Neuronal stem cell (in vitro differentiated cells): ENCODE measurements at regions not wholly inside any gene's neighbourhood (a gene's known extent, or its start where the extent isn't known, plus 50 kb on each side); places are given as distances from the start of the nearest gene placed in this dataset.

Source experiments
- DNase-seq: peaks from one replicate; pipeline ENCODE4 v3.0.0-alpha.2; 2013; ENCODE audit warnings: low spot score
- H2AFZ ChIP-seq: one replicate; pipeline ENCODE4 v1.6.1; 2013; ENCODE audit warnings: mild to moderate bottlenecking, low read length, inconsistent platforms
- H2AK5ac ChIP-seq: 2 replicates; pipeline ENCODE4 v1.6.1; 2013; ENCODE audit warnings: low read depth, mild to moderate bottlenecking, inconsistent platforms, low read length, moderate library complexity, mixed read lengths
- H2BK120ac ChIP-seq: 2 replicates; pipeline ENCODE4 v1.6.1; 2013; ENCODE audit warnings: low read depth, mild to moderate bottlenecking, inconsistent platforms, low read length, moderate library complexity, mixed read lengths
- H2BK12ac ChIP-seq: one replicate; pipeline ENCODE4 v1.6.1; 2013; ENCODE audit warnings: low read length, inconsistent platforms
- H2BK15ac ChIP-seq: 2 replicates; pipeline ENCODE4 v1.6.1; 2013; ENCODE audit warnings: mild to moderate bottlenecking, low read length, inconsistent platforms, mixed read lengths
- H2BK5ac ChIP-seq: one replicate; pipeline ENCODE4 v1.6.1; 2013; ENCODE audit warnings: inconsistent platforms, mild to moderate bottlenecking, low read length, moderate library complexity
- H3K14ac ChIP-seq: one replicate; pipeline ENCODE4 v1.6.1; 2013; ENCODE audit warnings: low read length, inconsistent platforms
- H3K18ac ChIP-seq: 2 replicates; pipeline ENCODE4 v1.6.1; 2013; ENCODE audit warnings: low read length, inconsistent platforms
- H3K23ac ChIP-seq: 2 replicates; pipeline ENCODE4 v1.6.1; 2013; ENCODE audit warnings: low read depth, mild to moderate bottlenecking, mixed read lengths, low read length, inconsistent platforms; ENCODE audit not compliant: poor library complexity
- H3K27ac ChIP-seq: replicated peaks from 3 replicates; pipeline ENCODE4 v1.5.1; 2013; ENCODE audit warnings: low read length, inconsistent platforms
- H3K27me3 ChIP-seq, 3 experiments: 2 replicates each; pipeline ENCODE4 v1.6.1; 2013; ENCODE audit warnings: low read length in 3 of 3, mild to moderate bottlenecking in 2 of 3, inconsistent platforms in 1 of 3, low read depth in 1 of 3, mixed read lengths in 1 of 3, moderate library complexity in 1 of 3; ENCODE audit not compliant: control insufficient read depth in 3 of 3, insufficient read depth in 3 of 3
- H3K36me3 ChIP-seq, 2 donors: replicated peaks in 1 of 2; 2 replicates each; pipeline ENCODE4 v1.6.1; 2013; ENCODE audit warnings: low read length in 2 of 2; ENCODE audit not compliant: control insufficient read depth in 2 of 2, insufficient read depth in 2 of 2
- H3K4ac ChIP-seq: 2 replicates; pipeline ENCODE4 v1.6.1; 2013; ENCODE audit warnings: inconsistent platforms, mild to moderate bottlenecking, low read length, moderate library complexity
- H3K4me1 ChIP-seq, 2 donors: 1 replicate in 1 of 2; 2 replicates in 1 of 2; pipeline ENCODE4 v1.6.1; 2013; ENCODE audit warnings: low read length in 2 of 2, low read depth in 1 of 2; ENCODE audit not compliant: control insufficient read depth in 2 of 2, insufficient read depth in 1 of 2
- H3K4me2 ChIP-seq: one replicate; pipeline ENCODE4 v1.6.1; 2013; ENCODE audit warnings: mild to moderate bottlenecking, low read length, inconsistent platforms; ENCODE audit not compliant: insufficient read depth, poor library complexity, severe bottlenecking
- H3K4me3 ChIP-seq, 2 donors: 2 replicates each; pipeline ENCODE4 v1.5.1; 2013; ENCODE audit warnings: low read length in 2 of 2, mild to moderate bottlenecking in 2 of 2, inconsistent platforms in 1 of 2, moderate library complexity in 1 of 2
- H3K79me1 ChIP-seq: one replicate; pipeline ENCODE4 v1.6.1; 2013; ENCODE audit warnings: low read depth, mild to moderate bottlenecking, inconsistent platforms, low read length, moderate library complexity
- H3K9ac ChIP-seq: one replicate; pipeline ENCODE4 v1.6.1; 2013; ENCODE audit warnings: mild to moderate bottlenecking, low read depth, low read length, inconsistent platforms; ENCODE audit not compliant: poor library complexity
- H3K9me3 ChIP-seq, 2 donors: replicated peaks in 1 of 2; 2 replicates each; pipeline versions ENCODE3 to v1.6.1; 2013; ENCODE audit warnings: low read length in 2 of 2, mild to moderate bottlenecking in 2 of 2, inconsistent platforms in 1 of 2, low read depth in 1 of 2, mixed read lengths in 1 of 2, moderate library complexity in 1 of 2; ENCODE audit not compliant: control insufficient read depth in 2 of 2, insufficient read depth in 1 of 2
- H4K8ac ChIP-seq: one replicate; pipeline ENCODE4 v1.6.1; 2013; ENCODE audit warnings: low read depth, mild to moderate bottlenecking, inconsistent platforms, low read length, moderate library complexity
- H4K91ac ChIP-seq: one replicate; pipeline ENCODE4 v1.6.1; 2013; ENCODE audit warnings: low read length, low read depth, mild to moderate bottlenecking, inconsistent platforms; ENCODE audit not compliant: poor library complexity
- WGBS, 2 donors: extraction: QIAGEN DNeasy Blood & Tissue Kit; methylation state at CpG; one replicate each; pipeline ENCODE4 v1.1.7; 2013; ENCODE audit warnings: missing lambda C conversion rate in 2 of 2, mixed read lengths in 1 of 2; ENCODE audit not compliant: insufficient read length in 2 of 2, insufficient replicate concordance in 1 of 2; ENCODE audit errors: extremely low coverage in 2 of 2; 5-methylcytosine and 5-hydroxymethylcytosine counted together

DNA sequence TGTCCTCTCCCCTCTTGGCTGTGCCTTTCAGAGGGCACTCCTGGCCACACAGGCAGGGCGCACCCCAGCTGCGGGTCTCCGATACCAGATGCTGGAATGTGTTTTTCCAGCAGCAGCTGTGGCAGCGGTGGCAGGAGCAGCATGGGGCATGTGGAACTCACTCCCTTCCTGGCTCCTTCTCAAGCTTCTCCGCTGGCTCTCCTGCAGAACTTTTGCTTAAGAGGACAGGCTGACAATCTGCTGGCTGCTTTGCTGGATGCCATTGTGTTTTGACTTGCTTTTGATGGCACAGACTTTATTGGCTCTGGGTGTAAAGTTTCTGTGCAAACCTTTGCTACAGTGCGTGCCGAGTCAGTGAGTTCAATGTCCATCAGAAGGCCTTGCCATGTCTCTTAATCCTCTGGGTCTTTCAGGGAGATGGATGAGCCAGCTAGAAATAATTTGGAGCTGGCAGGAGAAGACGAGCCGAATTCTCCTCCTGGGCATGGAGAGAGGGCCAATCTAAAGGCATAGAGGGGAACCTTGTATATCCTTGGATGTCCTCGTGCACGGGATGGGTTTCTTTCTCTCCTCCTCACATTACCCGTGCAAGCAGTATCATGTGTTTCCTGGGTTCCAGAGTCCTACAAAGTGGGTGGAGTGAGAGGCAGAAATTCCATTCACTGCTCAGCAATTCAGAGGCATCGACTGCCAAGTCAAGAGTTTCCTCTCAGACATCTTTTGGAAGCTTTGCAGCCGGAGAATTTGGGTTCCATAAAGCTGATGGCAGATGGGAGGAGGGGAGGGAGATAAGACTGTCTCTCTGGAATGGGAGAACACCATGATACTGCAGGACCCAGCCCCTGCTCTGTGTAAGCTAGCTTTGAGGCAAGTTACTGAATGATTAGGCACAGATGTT lies 231.2 kb downstream of the FGF9 start:
- H3K4ac ChIP-seq: no peak overlapping the region
- peaks cover 0 to 2% of the 10 kb centered on the region in 2 donors for H3K4me1 ChIP-seq
- H2BK15ac ChIP-seq: no peak overlapping the region
- H2BK120ac ChIP-seq: no peak overlapping the region
- H3K27me3 ChIP-seq: no peaks in the 10 kb centered on the region
- H2AFZ ChIP-seq: no peak overlapping the region
- H2AK5ac ChIP-seq: no peak overlapping the region
- H4K91ac ChIP-seq: no peak overlapping the region
- H3K14ac ChIP-seq: no peak overlapping the region
- peak overlapping the region; percentile 46 for H3K18ac ChIP-seq
- H4K8ac ChIP-seq: no peak overlapping the region
- DNase-seq: no peak
- no peaks in the 10 kb centered on the region for H3K36me3 ChIP-seq
- H2BK12ac ChIP-seq: no peak overlapping the region
- no peaks in the 10 kb centered on the region for H3K79me1 ChIP-seq
- no peaks in the 10 kb centered on the region for H3K9me3 ChIP-seq
- no CpG with 5 or more reads among the region's 14 CpGs for WGBS, 2 donors
- H3K23ac ChIP-seq: peak overlapping the region; percentile 61
- H3K27ac ChIP-seq: no peak overlapping the region
- no peak overlapping the region for H2BK5ac ChIP-seq
- no peak overlapping the region for H3K9ac ChIP-seq
- no peak overlapping the region for H3K4me2 ChIP-seq
- H3K4me3 ChIP-seq: no peak overlapping the region

GRCh38 chr13:21902709-21903098 lies 231.8 kb downstream of the FGF9 start:
- H2AK5ac ChIP-seq: no peak overlapping the region
- H3K79me1 ChIP-seq: no peaks in the 10 kb centered on the region
- H3K18ac ChIP-seq: no peak overlapping the region
- H3K4me3 ChIP-seq: no peak overlapping the region
- H2AFZ ChIP-seq: no peak overlapping the region
- H2BK120ac ChIP-seq: no peak overlapping the region
- no peaks in the 10 kb centered on the region for H3K27me3 ChIP-seq
- no peaks in the 10 kb centered on the region for H3K9me3 ChIP-seq
- H3K23ac ChIP-seq: no peak overlapping the region
- no peak overlapping the region for H2BK5ac ChIP-seq
- no peak overlapping the region for H2BK12ac ChIP-seq
- no CpG with 5 or more reads among the region's 8 CpGs for WGBS, 2 donors
- H3K9ac ChIP-seq: no peak overlapping the region
- H3K27ac ChIP-seq: no peak overlapping the region
- H4K8ac ChIP-seq: no peak overlapping the region
- H4K91ac ChIP-seq: no peak overlapping the region
- H3K4me1 ChIP-seq: peaks cover 0 to 2% of the 10 kb centered on the region in 2 donors
- H3K4me2 ChIP-seq: no peak overlapping the region
- DNase-seq: no peak
- H3K14ac ChIP-seq: no peak overlapping the region
- H2BK15ac ChIP-seq: no peak overlapping the region
- no peak overlapping the region for H3K4ac ChIP-seq
- no peaks in the 10 kb centered on the region for H3K36me3 ChIP-seq

GRCh38 chr13:21905486-21905885 lies 234.6 kb downstream of the FGF9 start:
- Histone ChIP-seq H2BK120ac (no peak overlapping the region), H3K4ac (no peak overlapping the region), H3K27me3 (no peaks in the 10 kb centered on the region), H3K4me2 (no peak overlapping the region), H2AFZ (no peak overlapping the region), H3K18ac (no peak overlapping the region), H3K9ac (no peak overlapping the region), H2BK15ac (no peak overlapping the region), H3K4me1 (no peaks in the 10 kb centered on the region), H2AK5ac (no peak overlapping the region), H3K14ac (no peak overlapping the region), H2BK5ac (no peak overlapping the region), H3K4me3 (no peak overlapping the region), H4K8ac (no peak overlapping the region), H3K23ac (no peak overlapping the region), H3K36me3 (no peaks in the 10 kb centered on the region), H2BK12ac (no peak overlapping the region), H3K9me3 (no peaks in the 10 kb centered on the region), H4K91ac (no peak overlapping the region), H3K79me1 (peaks cover 3% of the 10 kb centered on the region), H3K27ac (no peak overlapping the region)
- WGBS, 2 donors: no CpG with 5 or more reads among the region's 5 CpGs
- DNase-seq: no peak

- Histone ChIP-seq H4K91ac (no peak overlapping the region), H3K4ac (no peak overlapping the region), H2BK5ac (no peak overlapping the region), H4K8ac (no peak overlapping the region), H3K79me1 (peaks cover 3% of the 10 kb centered on the region), H3K27me3 (no peaks in the 10 kb centered on the region), H3K9me3 (no peaks in the 10 kb centered on the region), H3K4me2 (no peak overlapping the region), H2AK5ac (peak overlapping the region; percentile 32), H3K27ac (no peak overlapping the region), H2BK12ac (peak overlapping the region; percentile 14), H3K23ac (peak overlapping the region; percentile 23), H3K4me1 (peaks cover 0 to 4% of the 10 kb centered on the region in 2 donors), H3K9ac (peak overlapping the region; percentile 53), H3K18ac (no peak overlapping the region), H3K4me3 (no peak overlapping the region), H3K14ac (no peak overlapping the region), H3K36me3 (no peaks in the 10 kb centered on the region), H2AFZ (no peak overlapping the region), H2BK15ac (no peak overlapping the region), H2BK120ac (no peak overlapping the region)
- WGBS, 2 donors: no CpG with 5 or more reads among the region's 7 CpGs
- no peak for DNase-seq
Measured at GRCh38 chr13:21909331-21909730, 238.5 kb downstream of the FGF9 start.
